ENCODE measurements at regions not wholly inside any gene's neighbourhood (a gene's known extent, or its start where the extent isn't known, plus 50 kb on each side); places are given as distances from the start of the nearest gene placed in this dataset.

DNA sequence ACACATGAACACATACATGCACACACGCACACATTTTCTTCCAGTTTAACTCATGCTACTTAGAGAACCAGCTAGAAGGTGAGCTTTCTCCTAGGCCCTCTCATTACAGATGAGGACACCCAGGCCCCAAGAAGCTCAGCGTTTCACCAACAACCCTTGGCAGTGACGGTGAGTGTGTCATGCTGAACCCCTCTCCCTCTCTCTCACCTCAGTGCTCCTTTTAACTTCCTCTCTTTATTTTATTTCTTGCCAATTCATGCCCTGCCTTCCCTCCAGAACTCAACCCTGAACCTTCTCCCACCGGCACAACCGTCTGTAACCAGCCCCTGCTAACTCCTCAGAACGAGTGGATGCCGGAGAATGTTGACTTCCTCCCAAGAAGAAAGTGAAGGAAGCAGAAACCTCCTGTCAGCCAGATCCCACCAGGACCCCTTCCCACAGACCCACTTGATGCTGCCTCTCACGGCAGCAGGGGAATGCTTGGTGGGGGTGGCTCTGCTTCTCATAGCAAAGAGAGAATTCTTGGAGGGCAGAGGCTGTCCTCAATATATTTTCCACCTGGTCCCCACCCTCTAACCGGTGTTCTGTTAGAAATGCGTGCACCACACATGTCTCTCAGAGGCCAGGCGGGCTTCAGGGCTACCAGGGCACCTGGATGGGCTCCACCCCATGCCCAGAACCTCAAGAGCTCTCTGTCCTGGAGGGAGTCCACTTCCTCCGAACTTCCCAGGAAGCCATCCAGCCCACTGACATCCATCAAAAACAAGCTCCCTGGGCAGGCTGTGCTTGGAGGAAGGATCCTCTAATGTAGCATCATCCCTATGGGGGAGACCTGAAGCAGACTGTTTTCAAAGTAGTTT, 134.0 kb downstream of the TOMM20 start:
- ATAC-seq: no peak
- intact Hi-C loops (cut with DNase I): no loop called here

DNA sequence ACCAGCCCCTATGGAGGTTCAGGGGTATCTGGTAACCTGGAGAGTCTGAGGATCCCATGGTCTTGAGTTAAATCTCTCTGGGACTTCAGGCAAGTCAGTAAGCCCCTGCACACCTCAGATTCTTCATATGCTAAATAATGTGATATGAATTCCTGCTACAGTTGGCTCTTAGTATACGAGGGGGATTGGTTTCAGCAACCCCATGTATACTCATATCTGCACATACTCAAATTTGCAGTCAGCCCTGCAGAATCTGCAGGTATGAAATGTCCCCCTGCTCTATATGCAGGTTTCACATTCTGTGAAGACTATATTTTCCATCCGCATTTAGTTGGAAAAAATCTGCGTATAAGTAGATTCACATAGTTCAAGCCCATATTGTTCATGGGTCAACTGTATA, 136.6 kb downstream of the TOMM20 start:
- Histone ChIP-seq H3K4me1 (peaks cover 24% of the 10 kb centered on the region), H3K36me3 (no peaks in the 10 kb centered on the region), H3K4me3 (no peak overlapping the region), H3K27me3 (ENCODE audit: low read depth) (no peaks in the 10 kb centered on the region), H3K9me3 (no peaks in the 10 kb centered on the region), H3K27ac (no peak overlapping the region)
- no peak for TF ChIP-seq CTCF (IDR thresholded peaks at IDR 0.05)
- no peak for DNase-seq
- no peak for ATAC-seq
- intact Hi-C loops (cut with DNase I): no loop called here

More for the DNA sequence above, 134.0 kb downstream of the TOMM20 start:
- H3K4me3 ChIP-seq: no peak overlapping the region
- H3K36me3 ChIP-seq: no peaks in the 10 kb centered on the region
- no peak overlapping the region for H3K27ac ChIP-seq
- H3K27me3 ChIP-seq (ENCODE audit: low read depth): no peaks in the 10 kb centered on the region
- no peak for DNase-seq
- peaks cover 27% of the 10 kb centered on the region for H3K4me1 ChIP-seq
- H3K9me3 ChIP-seq: no peaks in the 10 kb centered on the region
- TF ChIP-seq CTCF (IDR thresholded peaks at IDR 0.05): no peak

GRCh38 chr1:234990874-234991801, 137.5 kb downstream of the TOMM20 start:
- H3K4me3 ChIP-seq: no peak overlapping the region
- no peak overlapping the region for H3K27ac ChIP-seq
- no peaks in the 10 kb centered on the region for H3K27me3 ChIP-seq (ENCODE audit: low read depth)
- ATAC-seq: no peak
- no peaks in the 10 kb centered on the region for H3K9me3 ChIP-seq
- intact Hi-C loops (cut with DNase I): no loop called here
- DNase-seq: no peak
- no peak for TF ChIP-seq CTCF (IDR thresholded peaks at IDR 0.05)
- H3K36me3 ChIP-seq: no peaks in the 10 kb centered on the region
- peaks cover 23% of the 10 kb centered on the region for H3K4me1 ChIP-seq

DNA sequence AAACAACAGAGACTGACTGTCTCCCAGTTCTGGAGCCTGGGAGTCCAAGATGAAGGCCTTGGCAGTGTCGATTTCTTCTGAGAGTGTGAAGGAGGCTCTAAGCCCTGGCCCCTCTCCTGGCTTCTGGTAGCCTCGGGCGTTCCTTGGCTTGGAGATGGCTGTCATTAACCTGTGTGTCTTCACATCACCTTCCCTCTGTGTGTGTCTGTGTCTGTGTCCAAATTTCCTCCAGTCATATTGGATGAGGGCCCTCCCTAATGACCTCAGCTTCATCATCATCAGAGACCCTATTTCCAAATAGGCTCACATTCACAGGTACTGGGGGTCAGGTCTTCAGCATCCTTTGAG, 138.3 kb downstream of the TOMM20 start:
- Histone ChIP-seq H3K27ac (no peak overlapping the region), H3K4me1 (peaks cover 25% of the 10 kb centered on the region), H3K4me3 (no peak overlapping the region), H3K27me3 (ENCODE audit: low read depth) (no peaks in the 10 kb centered on the region), H3K36me3 (no peaks in the 10 kb centered on the region), H3K9me3 (no peaks in the 10 kb centered on the region)
- intact Hi-C loops (cut with DNase I): no loop called here
- ATAC-seq (no peak), DNase-seq (no peak)
- TF ChIP-seq CTCF (IDR thresholded peaks at IDR 0.05): no peak

GRCh38 chr1:234989479-234990327, 138.9 kb downstream of the TOMM20 start:
- H3K4me1 ChIP-seq: peaks cover 31% of the 10 kb centered on the region
- H3K36me3 ChIP-seq: no peaks in the 10 kb centered on the region
- no peaks in the 10 kb centered on the region for H3K27me3 ChIP-seq (ENCODE audit: low read depth)
- no peak for TF ChIP-seq CTCF (IDR thresholded peaks at IDR 0.05)
- H3K9me3 ChIP-seq: no peaks in the 10 kb centered on the region
- DNase-seq (no peak), ATAC-seq (no peak)
- intact Hi-C loops (cut with DNase I): no loop called here
- no peak overlapping the region for H3K4me3 ChIP-seq
- no peak overlapping the region for H3K27ac ChIP-seq
